ENCODE measurements at regions not wholly inside any gene's neighbourhood (a gene's known extent, or its start where the extent isn't known, plus 50 kb on each side); places are given as distances from the start of the nearest gene placed in this dataset.

DNA sequence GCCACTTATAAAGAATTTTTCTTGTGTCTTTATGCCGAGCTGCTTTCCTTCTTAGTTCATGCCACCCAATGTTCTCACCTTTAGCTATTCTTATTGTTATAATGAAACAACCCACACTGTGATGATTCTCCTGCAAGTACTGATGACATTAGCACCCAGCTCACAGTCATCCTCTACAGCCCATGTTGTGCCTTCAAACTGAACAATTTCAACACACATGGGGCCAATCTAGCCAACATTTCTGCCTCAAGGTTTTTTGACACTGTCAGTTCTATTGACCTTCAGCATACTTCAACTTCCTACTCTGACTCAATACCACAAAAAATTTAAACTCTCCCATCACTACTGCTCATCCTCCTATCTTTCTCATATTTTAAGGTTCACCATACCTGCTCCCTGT lies 752.4 kb downstream of the FGF9 start:
- no peak overlapping the region for H3K27ac Mint-ChIP-seq
- ATAC-seq (ENCODE audit: low read depth) (no peak), DNase-seq (no peak)
- no peak overlapping the region for H3K4me3 Mint-ChIP-seq
- ChIA-PET POLR2A (no interaction called here), CTCF (no interaction called here)
- no peaks in the 10 kb centered on the region for H3K4me1 Mint-ChIP-seq
- no peaks in the 10 kb centered on the region for H3K36me3 Mint-ChIP-seq (ENCODE audit: low read depth)
- intact Hi-C loops (cut with micrococcal nuclease), result no loop called here
- no peaks in the 10 kb centered on the region for H3K27me3 Mint-ChIP-seq
- TF ChIP-seq CTCF (IDR thresholded peaks at IDR 0.05), result no peak
- H3K9me3 Mint-ChIP-seq, result peaks cover 6% of the 10 kb centered on the region

GRCh38 chr13:22425087-22425486 lies 754.2 kb downstream of the FGF9 start:
- no peaks in the 10 kb centered on the region for H3K36me3 Mint-ChIP-seq (ENCODE audit: low read depth)
- ChIA-PET POLR2A (no interaction called here), CTCF (no interaction called here)
- no peak for TF ChIP-seq CTCF (IDR thresholded peaks at IDR 0.05)
- peaks cover 6% of the 10 kb centered on the region for H3K9me3 Mint-ChIP-seq
- no peak overlapping the region for H3K4me3 Mint-ChIP-seq
- ATAC-seq (ENCODE audit: low read depth) (no peak), DNase-seq (no peak)
- H3K27me3 Mint-ChIP-seq, result no peaks in the 10 kb centered on the region
- intact Hi-C loops (cut with micrococcal nuclease), result no loop called here
- H3K4me1 Mint-ChIP-seq, result no peaks in the 10 kb centered on the region
- no peak overlapping the region for H3K27ac Mint-ChIP-seq

- Mint-ChIP-seq H3K27me3 (no peaks in the 10 kb centered on the region), H3K9me3 (peaks cover 3% of the 10 kb centered on the region), H3K4me3 (no peak overlapping the region), H3K4me1 (no peaks in the 10 kb centered on the region), H3K27ac (no peak overlapping the region), H3K36me3 (ENCODE audit: low read depth) (no peaks in the 10 kb centered on the region)
- CTCF ChIA-PET, result no interaction called here
- no peak for TF ChIP-seq CTCF (IDR thresholded peaks at IDR 0.05)
- POLR2A ChIA-PET, result no interaction called here
- no peak for ATAC-seq (ENCODE audit: low read depth)
- no peak for DNase-seq
- intact Hi-C loops (cut with micrococcal nuclease), result no loop called here
Measured at GRCh38 chr13:22427066-22427465, 753.7 kb upstream of the SGCG start.

DNA sequence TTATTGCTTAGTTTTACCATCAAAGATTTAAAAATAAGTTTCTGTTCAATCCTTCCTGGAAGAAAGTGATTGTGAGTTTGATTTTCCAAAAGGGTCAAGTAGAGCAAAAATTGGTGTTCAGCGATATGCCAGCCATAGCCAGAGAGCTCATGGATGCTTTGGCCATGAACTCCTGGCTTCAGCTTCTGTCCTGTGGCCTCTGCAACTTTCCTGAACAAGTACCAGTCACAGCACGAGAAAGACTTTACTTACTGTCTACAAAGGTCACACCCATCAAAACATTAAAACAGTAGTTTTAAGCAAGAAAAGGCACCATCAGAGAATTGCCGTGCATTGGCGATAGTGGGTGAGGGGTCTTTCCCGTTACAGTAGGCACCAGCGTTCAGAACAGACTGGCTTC lies 753.0 kb upstream of the SGCG start:
- ATAC-seq (ENCODE audit: low read depth) (no peak), DNase-seq (no peak)
- ChIA-PET CTCF (no interaction called here), POLR2A (no interaction called here)
- H3K27ac Mint-ChIP-seq, result no peak overlapping the region
- H3K27me3 Mint-ChIP-seq, result no peaks in the 10 kb centered on the region
- TF ChIP-seq CTCF (IDR thresholded peaks at IDR 0.05), result no peak
- intact Hi-C loops (cut with micrococcal nuclease), result no loop called here
- no peaks in the 10 kb centered on the region for H3K4me1 Mint-ChIP-seq
- H3K36me3 Mint-ChIP-seq (ENCODE audit: low read depth), result no peaks in the 10 kb centered on the region
- H3K9me3 Mint-ChIP-seq, result peaks cover 7% of the 10 kb centered on the region
- H3K4me3 Mint-ChIP-seq, result no peak overlapping the region

GRCh38 chr13:22428188-22428828 lies 752.5 kb upstream of the SGCG start:
- no peak overlapping the region for H3K4me3 Mint-ChIP-seq
- ATAC-seq (ENCODE audit: low read depth), result no peak
- H3K4me1 Mint-ChIP-seq, result no peaks in the 10 kb centered on the region
- no peak for TF ChIP-seq CTCF (IDR thresholded peaks at IDR 0.05)
- CTCF ChIA-PET, result no interaction called here
- POLR2A ChIA-PET, result no interaction called here
- H3K9me3 Mint-ChIP-seq, result peaks cover 7% of the 10 kb centered on the region
- DNase-seq, result no peak
- H3K27me3 Mint-ChIP-seq, result no peaks in the 10 kb centered on the region
- intact Hi-C loops (cut with micrococcal nuclease), result no loop called here
- no peaks in the 10 kb centered on the region for H3K36me3 Mint-ChIP-seq (ENCODE audit: low read depth)
- no peak overlapping the region for H3K27ac Mint-ChIP-seq
